Left lung (tissue), 4 donors: ENCODE measurements at regions not wholly inside any gene's neighbourhood (a gene's known extent, or its start where the extent isn't known, plus 50 kb on each side); places are given as distances from the start of the nearest gene placed in this dataset.

ENCODE experiments used
- ATAC-seq: fragments of 200-7000 bp; cut with Tn5 transposase; one replicate; pipeline ENCODE4 v1.9.1; 2020; ENCODE audit warnings: moderate library complexity
- DNase-seq, 4 donors: peaks; one replicate each; pipeline ENCODE4 v3.0.0-alpha.2; 2013 to 2020
- H3K27ac ChIP-seq, 2 donors: fragments of 200-600 bp; sonication (generic) in 1 of 2; one replicate each; pipeline versions ENCODE4 v1.5.0 to v1.8.0; 2020 to 2021
- H3K27me3 ChIP-seq, 2 donors: fragments of 200-600 bp; sonication (generic) in 1 of 2; one replicate each; pipeline versions ENCODE4 v1.5.0 to v1.8.0; 2020 to 2021
- H3K36me3 ChIP-seq, 2 donors: fragments of 200-600 bp; sonication (generic) in 1 of 2; one replicate each; pipeline versions ENCODE4 v1.5.0 to v1.8.0; 2020 to 2021
- H3K4me1 ChIP-seq, 2 donors: fragments of 200-600 bp; one replicate each; pipeline ENCODE4 v1.8.0; 2021
- H3K4me3 ChIP-seq, 2 donors: fragments of 200-600 bp; sonication (generic) in 1 of 2; one replicate each; pipeline versions ENCODE4 v1.5.0 to v1.8.0; 2020 to 2021; ENCODE audit warnings: mild to moderate bottlenecking in 1 of 2
- H3K9me3 ChIP-seq, 2 donors: fragments of 200-600 bp; sonication (generic) in 1 of 2; one replicate each; pipeline versions ENCODE4 v1.5.0 to v1.8.0; 2020 to 2021
- intact Hi-C, 2 donors: fragments of 100-400 bp; cut with DNase I; formaldehyde crosslinking; loops; one replicate each; pipeline versions ENCODE4 v1.11.2 to v1.14.2; 2022
- TF ChIP-seq, protein P1 (sequence below), 2 donors: fragments of 200-600 bp; sonication (generic) in 1 of 2; IDR thresholded peaks; one replicate each; pipeline versions ENCODE4 v1.5.0 to v1.8.0; 2021; ENCODE audit warnings: antibody characterized with exemption in 2 of 2
- donor health status: DM: no; HTN: yes; CAD: no.
- donor health status: DM: no; HTN: no; CAD: no.

DNA sequence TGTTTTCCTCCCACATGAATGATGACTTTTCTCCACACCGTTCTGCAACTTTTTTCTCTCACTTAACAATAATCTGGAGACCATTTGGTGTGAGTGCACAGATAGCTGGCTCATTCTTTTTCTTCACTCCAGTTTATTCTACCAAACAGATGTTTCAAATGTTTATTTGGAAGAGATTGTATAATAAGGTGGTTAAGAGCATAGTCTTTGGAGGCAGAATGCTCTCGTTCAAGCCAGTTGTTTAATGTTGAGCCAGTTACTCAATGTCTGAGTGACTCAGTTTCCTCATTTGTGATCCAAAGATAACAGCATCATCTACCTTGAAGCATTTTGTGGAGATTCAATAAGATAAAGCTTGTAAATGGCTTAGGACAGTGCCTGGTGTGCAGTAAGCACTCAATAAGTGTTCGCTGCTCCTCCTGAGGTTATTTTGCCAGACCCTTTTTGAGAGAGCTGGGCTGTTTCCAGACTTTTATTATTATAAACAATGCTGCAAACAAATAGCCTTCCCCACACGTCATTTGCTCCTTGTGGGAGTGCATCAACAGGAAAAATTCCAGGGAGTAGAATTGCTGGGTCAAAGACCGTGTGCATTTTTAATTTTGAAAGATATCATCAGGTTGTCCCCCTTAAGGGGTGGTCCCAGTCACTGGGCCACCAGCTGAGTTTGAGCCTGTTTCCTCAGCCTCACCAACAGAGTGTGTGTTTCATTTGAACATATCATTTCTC is 70.6 kb downstream of the VEGFA start:
- no peak for ATAC-seq
- TF ChIP-seq, protein P1, sequence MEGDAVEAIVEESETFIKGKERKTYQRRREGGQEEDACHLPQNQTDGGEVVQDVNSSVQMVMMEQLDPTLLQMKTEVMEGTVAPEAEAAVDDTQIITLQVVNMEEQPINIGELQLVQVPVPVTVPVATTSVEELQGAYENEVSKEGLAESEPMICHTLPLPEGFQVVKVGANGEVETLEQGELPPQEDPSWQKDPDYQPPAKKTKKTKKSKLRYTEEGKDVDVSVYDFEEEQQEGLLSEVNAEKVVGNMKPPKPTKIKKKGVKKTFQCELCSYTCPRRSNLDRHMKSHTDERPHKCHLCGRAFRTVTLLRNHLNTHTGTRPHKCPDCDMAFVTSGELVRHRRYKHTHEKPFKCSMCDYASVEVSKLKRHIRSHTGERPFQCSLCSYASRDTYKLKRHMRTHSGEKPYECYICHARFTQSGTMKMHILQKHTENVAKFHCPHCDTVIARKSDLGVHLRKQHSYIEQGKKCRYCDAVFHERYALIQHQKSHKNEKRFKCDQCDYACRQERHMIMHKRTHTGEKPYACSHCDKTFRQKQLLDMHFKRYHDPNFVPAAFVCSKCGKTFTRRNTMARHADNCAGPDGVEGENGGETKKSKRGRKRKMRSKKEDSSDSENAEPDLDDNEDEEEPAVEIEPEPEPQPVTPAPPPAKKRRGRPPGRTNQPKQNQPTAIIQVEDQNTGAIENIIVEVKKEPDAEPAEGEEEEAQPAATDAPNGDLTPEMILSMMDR (IDR thresholded peaks at IDR 0.05) = no peak
- intact Hi-C loops = no loop called here
- Histone ChIP-seq H3K4me3 (no peak overlapping the region), H3K9me3 (no peaks in the 10 kb centered on the region), H3K27ac (no peak overlapping the region), H3K27me3 (no peaks in the 10 kb centered on the region), H3K4me1 (peaks cover 11 to 13% of the 10 kb centered on the region in 2 donors), H3K36me3 (no peaks in the 10 kb centered on the region)
- DNase-seq = no peak

DNA sequence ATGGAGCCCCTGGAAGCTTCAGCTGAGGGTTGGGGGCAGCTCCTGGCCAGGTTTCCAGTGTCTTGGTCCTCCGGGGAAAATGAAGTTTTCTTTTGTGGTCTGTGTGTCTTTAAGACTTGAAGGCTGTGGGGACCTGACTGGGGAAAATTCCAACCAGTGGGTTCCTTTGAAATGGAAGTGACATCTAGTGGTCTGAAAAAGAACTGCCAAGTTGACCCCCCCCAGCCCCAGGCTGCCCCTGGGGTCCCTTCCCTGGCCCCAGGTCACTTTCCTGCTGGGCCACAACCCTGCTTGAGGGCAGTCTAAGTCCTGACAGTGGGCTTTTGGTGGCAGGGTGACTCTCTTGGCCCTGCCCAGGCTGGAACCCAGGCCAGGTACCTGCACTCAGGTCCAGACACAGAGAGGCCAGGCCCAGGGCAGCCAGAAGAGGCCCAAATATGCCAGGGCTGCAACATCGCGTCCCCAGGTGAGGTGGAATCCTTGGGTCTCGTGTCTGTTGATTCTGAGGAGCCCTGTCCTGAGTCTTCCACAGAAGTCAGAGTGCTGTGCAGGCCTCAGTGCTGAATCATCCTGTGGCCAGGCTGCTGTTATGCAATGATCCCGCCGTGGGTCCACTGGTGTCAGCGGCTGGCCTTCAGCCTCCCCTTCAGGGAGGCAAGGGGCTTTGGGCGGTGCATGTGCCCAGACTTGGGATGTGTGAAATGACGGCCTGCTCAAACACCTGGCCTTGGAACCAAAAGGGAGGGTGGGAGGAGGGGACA is 68.4 kb downstream of the VEGFA start:
- ATAC-seq = peak; percentile 86
- Histone ChIP-seq H3K36me3 (no peaks in the 10 kb centered on the region), H3K27me3 (no peaks in the 10 kb centered on the region), H3K4me3 (no peak overlapping the region), H3K27ac (peak overlapping the region in 1 of 2 donors; percentile 53), H3K4me1 (peaks cover 11 to 13% of the 10 kb centered on the region in 2 donors), H3K9me3 (no peaks in the 10 kb centered on the region)
- DNase-seq = peak in 3 of 4 donors; percentile 59 to 85 (median 75)
- TF ChIP-seq, protein P1 (IDR thresholded peaks at IDR 0.05) = peak; percentile 32 to 45
- intact Hi-C loops = no loop called here

DNA sequence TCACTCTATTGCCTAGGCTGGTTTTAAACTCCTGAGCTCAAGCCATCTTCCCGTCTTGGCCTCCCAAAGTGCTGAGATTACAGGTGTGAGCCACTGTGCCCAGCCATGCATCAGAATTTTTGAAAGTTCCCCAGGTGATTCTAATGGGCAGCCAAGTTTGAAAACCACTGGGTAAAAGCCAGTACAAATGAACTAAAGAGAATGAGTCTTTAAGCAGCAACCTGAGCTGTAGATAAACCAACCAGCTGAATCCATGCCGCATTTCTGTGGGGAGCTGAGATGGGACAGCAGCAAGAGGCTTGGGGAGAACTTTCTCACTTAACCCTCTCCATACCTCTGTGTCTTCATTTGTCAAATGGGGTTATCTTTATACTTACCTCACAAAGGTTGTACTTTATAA is 67.5 kb downstream of the VEGFA start:
- ATAC-seq (no peak), DNase-seq (no peak)
- TF ChIP-seq, protein P1 (IDR thresholded peaks at IDR 0.05) = no peak
- Histone ChIP-seq H3K4me3 (no peak overlapping the region), H3K4me1 (peaks cover 11 to 13% of the 10 kb centered on the region in 2 donors), H3K9me3 (no peaks in the 10 kb centered on the region), H3K27ac (no peak overlapping the region), H3K36me3 (no peaks in the 10 kb centered on the region), H3K27me3 (no peaks in the 10 kb centered on the region)
- intact Hi-C loops = no loop called here

DNA sequence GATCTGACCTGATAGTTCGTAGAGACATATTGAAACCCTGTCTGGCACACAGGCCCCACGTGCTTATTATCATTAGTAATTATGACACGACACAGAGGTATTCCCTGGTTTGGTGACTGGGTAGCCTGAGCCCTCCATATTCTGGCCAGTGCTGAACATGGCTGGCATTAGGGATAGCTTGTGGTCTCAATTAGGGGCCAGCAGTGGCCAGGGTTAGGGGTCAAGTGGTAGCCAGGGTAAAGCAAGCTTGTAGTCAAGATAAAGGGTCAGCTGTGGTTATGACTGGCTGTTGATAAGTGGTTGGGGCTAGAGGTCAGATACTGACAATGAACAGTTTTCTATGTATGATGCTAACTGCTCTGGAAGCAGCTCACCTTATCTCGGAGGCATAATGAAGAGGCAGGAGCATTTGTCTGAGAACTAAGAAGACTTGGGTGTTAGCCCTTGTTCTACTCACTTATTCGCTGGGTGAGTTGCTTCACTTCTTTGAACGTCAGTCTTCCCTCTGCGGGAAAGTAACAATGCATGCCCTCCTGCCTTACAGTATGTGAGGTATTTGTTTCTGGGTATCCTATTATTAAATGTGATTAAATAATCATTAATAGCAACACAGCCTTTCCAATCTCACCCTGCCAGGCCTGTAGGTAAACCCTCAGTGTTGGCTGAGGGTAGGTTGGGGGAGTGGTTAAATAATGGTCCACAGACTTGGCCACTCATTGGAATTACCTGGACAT is 66.7 kb downstream of the VEGFA start:
- intact Hi-C loops = no loop called here
- TF ChIP-seq, protein P1 (IDR thresholded peaks at IDR 0.05) = no peak
- peaks cover 11 to 13% of the 10 kb centered on the region in 2 donors for H3K4me1 ChIP-seq
- H3K9me3 ChIP-seq = no peaks in the 10 kb centered on the region
- no peak for DNase-seq
- no peak overlapping the region for H3K4me3 ChIP-seq
- ATAC-seq = no peak
- no peaks in the 10 kb centered on the region for H3K27me3 ChIP-seq
- H3K36me3 ChIP-seq = no peaks in the 10 kb centered on the region
- H3K27ac ChIP-seq = no peak overlapping the region
